Activated naive CD8-positive, alpha-beta T cell (primary cell): ENCODE measurements at regions not wholly inside any gene's neighbourhood (a gene's known extent, or its start where the extent isn't known, plus 50 kb on each side); places are given as distances from the start of the nearest gene placed in this dataset.

Experiments used
- H3K27ac Mint-ChIP-seq: one replicate; pipeline ENCODE4 v1.8.0; 2021; ENCODE audit warnings: mixed read lengths
- H3K27me3 Mint-ChIP-seq: one replicate; pipeline ENCODE4 v1.8.0; 2021; ENCODE audit warnings: mixed read lengths
- H3K36me3 Mint-ChIP-seq: one replicate; pipeline ENCODE4 v1.8.0; 2021; ENCODE audit warnings: mixed read lengths
- H3K4me1 Mint-ChIP-seq: one replicate; pipeline ENCODE4 v1.8.0; 2021; ENCODE audit warnings: low read depth, mixed read lengths
- H3K4me3 Mint-ChIP-seq: one replicate; pipeline ENCODE4 v1.8.0; 2021; ENCODE audit warnings: mild to moderate bottlenecking, mixed read lengths
- H3K9me3 Mint-ChIP-seq: one replicate; pipeline ENCODE4 v1.8.0; 2021; ENCODE audit warnings: low read depth, mixed read lengths

GRCh38 chr13:70505809-70506208 lies 397.6 kb upstream of the KLHL1 start:
- Mint-ChIP-seq H3K36me3 (no peaks in the 10 kb centered on the region), H3K4me1 (no peaks in the 10 kb centered on the region), H3K27ac (no peak overlapping the region), H3K4me3 (no peak overlapping the region), H3K9me3 (peaks cover 7% of the 10 kb centered on the region), H3K27me3 (no peaks in the 10 kb centered on the region)

- H3K27ac Mint-ChIP-seq = no peak overlapping the region
- H3K4me3 Mint-ChIP-seq = no peak overlapping the region
- H3K9me3 Mint-ChIP-seq = peaks cover 7% of the 10 kb centered on the region
- H3K4me1 Mint-ChIP-seq = no peaks in the 10 kb centered on the region
- H3K27me3 Mint-ChIP-seq = no peaks in the 10 kb centered on the region
- no peaks in the 10 kb centered on the region for H3K36me3 Mint-ChIP-seq
Measured at GRCh38 chr13:70502944-70503343, 394.7 kb upstream of the KLHL1 start.

GRCh38 chr13:70490320-70490935 lies 382.2 kb upstream of the KLHL1 start:
- Mint-ChIP-seq H3K9me3 (peaks cover 11% of the 10 kb centered on the region), H3K36me3 (no peaks in the 10 kb centered on the region), H3K27me3 (no peaks in the 10 kb centered on the region), H3K4me1 (no peaks in the 10 kb centered on the region), H3K4me3 (no peak overlapping the region), H3K27ac (no peak overlapping the region)

GRCh38 chr13:70484931-70485330 lies 376.7 kb upstream of the KLHL1 start:
- Mint-ChIP-seq H3K27ac (no peak overlapping the region), H3K4me3 (no peak overlapping the region), H3K36me3 (no peaks in the 10 kb centered on the region), H3K4me1 (no peaks in the 10 kb centered on the region), H3K27me3 (no peaks in the 10 kb centered on the region), H3K9me3 (peaks cover 14% of the 10 kb centered on the region)

GRCh38 chr13:70483599-70484276 lies 375.5 kb upstream of the KLHL1 start:
- Mint-ChIP-seq H3K9me3 (peaks cover 11% of the 10 kb centered on the region), H3K27me3 (no peaks in the 10 kb centered on the region), H3K27ac (no peak overlapping the region), H3K4me3 (no peak overlapping the region), H3K4me1 (no peaks in the 10 kb centered on the region), H3K36me3 (no peaks in the 10 kb centered on the region)

- Mint-ChIP-seq H3K9me3 (peaks cover 1% of the 10 kb centered on the region), H3K4me1 (no peaks in the 10 kb centered on the region), H3K36me3 (no peaks in the 10 kb centered on the region), H3K27me3 (no peaks in the 10 kb centered on the region), H3K4me3 (no peak overlapping the region), H3K27ac (no peak overlapping the region)
Measured at GRCh38 chr13:70473907-70474306, 365.7 kb upstream of the KLHL1 start.

- no peaks in the 10 kb centered on the region for H3K4me1 Mint-ChIP-seq
- no peak overlapping the region for H3K27ac Mint-ChIP-seq
- H3K27me3 Mint-ChIP-seq = no peaks in the 10 kb centered on the region
- H3K36me3 Mint-ChIP-seq = no peaks in the 10 kb centered on the region
- H3K4me3 Mint-ChIP-seq = no peak overlapping the region
- H3K9me3 Mint-ChIP-seq = peaks cover 7% of the 10 kb centered on the region
Measured at GRCh38 chr13:70469077-70469476, 360.8 kb upstream of the KLHL1 start.

- peaks cover 30% of the 10 kb centered on the region for H3K9me3 Mint-ChIP-seq
Measured at GRCh38 chr13:70457474-70457873, 349.2 kb upstream of the KLHL1 start.

GRCh38 chr13:70448820-70449219 lies 340.6 kb upstream of the KLHL1 start:
- Mint-ChIP-seq H3K36me3 (no peaks in the 10 kb centered on the region), H3K27ac (no peak overlapping the region), H3K4me1 (no peaks in the 10 kb centered on the region), H3K4me3 (no peak overlapping the region), H3K9me3 (peaks cover 13% of the 10 kb centered on the region), H3K27me3 (no peaks in the 10 kb centered on the region)

More at GRCh38 chr13:70457474-70457873, 349.2 kb upstream of the KLHL1 start:
- no peaks in the 10 kb centered on the region for H3K36me3 Mint-ChIP-seq
- H3K4me3 Mint-ChIP-seq = no peak overlapping the region
- no peaks in the 10 kb centered on the region for H3K27me3 Mint-ChIP-seq
- H3K27ac Mint-ChIP-seq = no peak overlapping the region
- H3K4me1 Mint-ChIP-seq = no peaks in the 10 kb centered on the region

GRCh38 chr13:70432276-70432805 lies 324.1 kb upstream of the KLHL1 start:
- no peak overlapping the region for H3K4me3 Mint-ChIP-seq
- no peaks in the 10 kb centered on the region for H3K27me3 Mint-ChIP-seq
- H3K9me3 Mint-ChIP-seq = peaks cover 7% of the 10 kb centered on the region
- no peak overlapping the region for H3K27ac Mint-ChIP-seq
- H3K4me1 Mint-ChIP-seq = no peaks in the 10 kb centered on the region
- H3K36me3 Mint-ChIP-seq = no peaks in the 10 kb centered on the region

GRCh38 chr13:70430256-70430655 lies 322.0 kb upstream of the KLHL1 start:
- H3K4me3 Mint-ChIP-seq = no peak overlapping the region
- H3K4me1 Mint-ChIP-seq = no peaks in the 10 kb centered on the region
- no peaks in the 10 kb centered on the region for H3K36me3 Mint-ChIP-seq
- no peaks in the 10 kb centered on the region for H3K27me3 Mint-ChIP-seq
- H3K27ac Mint-ChIP-seq = no peak overlapping the region
- peaks cover 5% of the 10 kb centered on the region for H3K9me3 Mint-ChIP-seq

GRCh38 chr13:70424928-70425327 lies 316.7 kb upstream of the KLHL1 start:
- Mint-ChIP-seq H3K4me1 (no peaks in the 10 kb centered on the region), H3K27me3 (no peaks in the 10 kb centered on the region), H3K9me3 (no peaks in the 10 kb centered on the region), H3K4me3 (no peak overlapping the region), H3K27ac (no peak overlapping the region), H3K36me3 (no peaks in the 10 kb centered on the region)

GRCh38 chr13:70424428-70424827 lies 316.2 kb upstream of the KLHL1 start:
- H3K36me3 Mint-ChIP-seq = no peaks in the 10 kb centered on the region
- H3K27ac Mint-ChIP-seq = no peak overlapping the region
- H3K9me3 Mint-ChIP-seq = no peaks in the 10 kb centered on the region
- no peaks in the 10 kb centered on the region for H3K27me3 Mint-ChIP-seq
- H3K4me3 Mint-ChIP-seq = no peak overlapping the region
- no peaks in the 10 kb centered on the region for H3K4me1 Mint-ChIP-seq

- Mint-ChIP-seq H3K4me1 (no peaks in the 10 kb centered on the region), H3K27me3 (no peaks in the 10 kb centered on the region), H3K4me3 (no peak overlapping the region), H3K36me3 (no peaks in the 10 kb centered on the region), H3K27ac (no peak overlapping the region), H3K9me3 (peaks cover 13% of the 10 kb centered on the region)
Measured at GRCh38 chr13:70415136-70415535, 306.9 kb upstream of the KLHL1 start.

- Mint-ChIP-seq H3K36me3 (no peaks in the 10 kb centered on the region), H3K9me3 (peaks cover 11% of the 10 kb centered on the region), H3K27ac (no peak overlapping the region), H3K27me3 (no peaks in the 10 kb centered on the region), H3K4me3 (no peak overlapping the region), H3K4me1 (no peaks in the 10 kb centered on the region)
Measured at GRCh38 chr13:70408865-70409264, 300.6 kb upstream of the KLHL1 start.

- Mint-ChIP-seq H3K4me3 (no peak overlapping the region), H3K4me1 (no peaks in the 10 kb centered on the region), H3K27ac (no peak overlapping the region), H3K9me3 (peaks cover 8% of the 10 kb centered on the region), H3K27me3 (no peaks in the 10 kb centered on the region), H3K36me3 (no peaks in the 10 kb centered on the region)
Measured at GRCh38 chr13:70407486-70407885, 299.2 kb upstream of the KLHL1 start.
